ENCODE measurements at regions not wholly inside any gene's neighbourhood (a gene's known extent, or its start where the extent isn't known, plus 50 kb on each side); places are given as distances from the start of the nearest gene placed in this dataset.

GRCh38 chrY:16480031-16480430 lies 1400.0 kb downstream of the CDY2B start:
- TF ChIP-seq POLR2AphosphoS5 (IDR thresholded peaks at IDR 0.05; ENCODE audit: low read depth, low read length), result no peak
- TF ChIP-seq POLR2A (IDR thresholded peaks at IDR 0.05; ENCODE audit: low read depth, low read length), result no peak
- TF ChIP-seq TAF1 (IDR thresholded peaks at IDR 0.05; ENCODE audit: low read depth, low read length), result no peak
- no peak for TF ChIP-seq SPI1 (IDR thresholded peaks at IDR 0.05; ENCODE audit: low read depth, low read length)
- TF ChIP-seq POU2F2 (IDR thresholded peaks at IDR 0.05; ENCODE audit: low read depth, low read length), result no peak

Data from GM12891 (cell line).